Stromal cell of bone marrow (primary cell): ENCODE measurements at regions not wholly inside any gene's neighbourhood (a gene's known extent, or its start where the extent isn't known, plus 50 kb on each side); places are given as distances from the start of the nearest gene placed in this dataset.
A peak's percentile ranks its signal among the peaks of the same experiment; 100 is the strongest.

Experiments
- DNase-seq: peaks from one replicate; pipeline ENCODE4 v3.0.0-alpha.2; 2012; ENCODE audit warnings: low read depth

GRCh38 chr1:112040891-112041740, 51.6 kb upstream of the KCND3 start:
- no peak for DNase-seq

DNA sequence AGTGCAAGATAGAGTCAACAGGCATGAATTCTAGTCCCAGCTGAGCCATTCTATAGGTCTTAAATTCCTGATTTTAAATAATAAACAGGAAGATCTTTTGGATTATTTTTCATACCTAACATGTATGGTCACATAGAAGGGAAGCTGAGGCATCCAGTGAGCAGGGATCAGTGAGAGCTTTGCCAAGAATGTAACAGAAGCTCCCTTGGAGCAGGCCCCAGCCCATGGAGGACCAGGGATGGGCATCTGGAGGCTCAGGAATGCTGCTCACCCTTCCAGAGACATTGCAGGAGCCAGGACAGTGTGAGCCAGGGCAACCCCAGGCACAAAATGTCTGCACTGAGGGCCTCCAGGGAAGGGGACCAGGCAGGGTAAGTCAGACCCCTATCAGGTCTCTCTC, 54.4 kb upstream of the KCND3 start:
- no peak for DNase-seq

- DNase-seq: no peak
Measured at GRCh38 chr1:112044745-112045144, 55.3 kb upstream of the KCND3 start.

GRCh38 chr1:112046630-112047029, 57.2 kb upstream of the KCND3 start:
- no peak for DNase-seq

DNA sequence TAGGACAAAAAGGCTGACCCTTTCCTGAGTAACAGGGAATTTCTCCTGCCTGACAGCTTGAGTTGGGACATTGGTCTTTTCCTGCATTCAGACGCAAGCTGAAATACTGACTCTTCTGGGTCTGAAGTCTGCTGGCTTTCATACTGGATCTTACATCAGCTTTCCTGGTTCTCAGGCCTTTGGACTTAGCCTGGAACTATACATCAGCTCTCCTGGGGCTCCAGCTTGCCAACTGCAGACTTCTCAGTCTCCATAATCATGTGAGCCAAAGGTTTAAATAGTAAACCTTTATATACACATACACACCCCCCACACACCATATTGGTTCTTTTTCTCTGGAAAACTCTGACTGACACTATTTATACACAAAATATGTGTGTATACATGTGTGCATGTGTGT, 59.0 kb upstream of the KCND3 start:
- DNase-seq: no peak

- DNase-seq: no peak
Measured at GRCh38 chr1:112054510-112054909, 65.0 kb upstream of the KCND3 start.

- DNase-seq: no peak
Measured at GRCh38 chr1:112056354-112056753, 66.9 kb upstream of the KCND3 start.

GRCh38 chr1:112057736-112058135, 68.3 kb upstream of the KCND3 start:
- DNase-seq: no peak

DNA sequence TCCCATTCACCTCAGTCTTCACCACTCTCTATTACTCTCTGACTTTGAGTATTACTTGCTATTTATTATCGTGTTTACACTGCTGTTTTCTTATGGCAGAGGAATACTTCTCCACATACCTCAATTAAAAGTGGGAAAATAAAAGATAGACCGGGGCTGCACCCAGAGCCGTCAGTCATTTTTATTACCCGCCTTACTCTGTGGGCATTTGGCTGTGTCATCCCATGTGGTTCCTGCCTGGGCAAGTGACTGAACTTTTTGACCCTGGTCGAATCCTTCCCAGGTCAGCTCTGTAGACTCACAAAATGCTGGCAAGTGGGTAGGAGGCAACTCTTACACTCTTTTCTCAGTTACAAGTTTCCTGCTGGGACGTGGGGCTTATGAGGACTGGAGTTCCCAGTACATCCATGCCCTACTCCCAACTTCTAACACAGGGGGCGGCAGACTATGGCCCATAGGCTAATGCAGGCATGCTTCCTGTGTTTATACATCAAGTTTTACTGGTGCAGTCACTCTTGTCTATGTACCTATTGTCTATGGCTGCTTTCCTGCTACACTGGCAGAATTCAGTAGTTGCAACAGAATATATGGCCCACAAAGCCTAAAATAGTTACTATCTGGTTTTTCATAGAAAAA, 69.5 kb upstream of the KCND3 start:
- DNase-seq: no peak

DNA sequence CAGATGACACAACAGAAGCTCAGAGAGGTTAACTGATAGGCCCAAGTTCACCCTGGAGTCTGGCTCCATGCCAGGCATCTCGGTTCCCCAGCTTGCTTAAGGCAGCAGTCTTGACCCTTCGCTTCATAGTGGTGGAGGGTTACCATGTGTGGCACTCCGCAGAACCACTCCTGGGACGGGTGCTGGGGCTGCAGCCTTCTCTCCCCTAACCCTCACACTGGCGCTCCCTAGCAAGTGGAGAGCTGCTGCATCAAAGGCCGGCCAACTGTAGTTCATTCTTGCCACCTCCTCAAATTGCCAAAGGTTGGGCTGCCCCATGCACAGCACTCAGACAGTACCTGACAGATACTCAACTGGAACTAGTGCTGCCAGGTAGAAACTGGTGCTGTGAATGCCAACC, 70.2 kb upstream of the KCND3 start:
- no peak for DNase-seq

DNA sequence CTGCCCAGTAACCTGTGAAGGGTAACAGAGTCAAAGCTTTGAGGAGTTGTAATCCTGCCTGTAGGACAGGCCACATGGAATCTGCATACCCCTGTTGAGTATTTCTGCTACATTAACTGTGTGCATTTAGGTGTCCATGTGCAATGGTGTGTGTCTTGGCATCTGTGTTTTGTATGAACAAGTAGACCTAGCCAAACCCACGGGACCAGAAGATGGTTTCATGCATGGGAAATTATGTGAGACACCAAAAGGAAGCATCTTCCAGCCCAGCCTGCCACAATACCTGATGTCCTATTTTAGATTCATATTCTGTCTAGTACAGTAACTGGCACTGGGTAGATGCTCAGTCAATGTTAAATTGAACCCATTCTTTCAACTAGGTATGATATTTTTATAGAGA, 70.8 kb upstream of the KCND3 start:
- no peak for DNase-seq

DNA sequence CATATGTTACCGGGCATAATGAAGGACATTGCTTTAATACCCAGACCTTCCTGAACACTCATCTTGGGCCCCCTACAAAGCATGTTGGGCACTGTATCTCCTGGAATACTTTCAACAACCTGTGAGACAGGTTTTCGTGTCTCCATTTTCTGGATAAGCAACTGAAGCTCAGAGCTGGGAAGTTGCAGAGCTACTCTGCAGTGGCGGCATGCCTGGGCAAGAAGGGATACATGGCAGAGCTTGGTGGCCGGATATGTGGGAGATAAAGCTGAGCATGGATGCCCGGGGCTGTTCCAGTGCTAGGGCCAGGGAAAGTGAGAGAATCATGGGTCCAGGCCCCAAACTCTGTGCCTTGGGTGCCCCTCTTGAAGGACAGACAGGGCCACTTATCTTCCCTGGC, 71.6 kb upstream of the KCND3 start:
- DNase-seq: no peak

DNA sequence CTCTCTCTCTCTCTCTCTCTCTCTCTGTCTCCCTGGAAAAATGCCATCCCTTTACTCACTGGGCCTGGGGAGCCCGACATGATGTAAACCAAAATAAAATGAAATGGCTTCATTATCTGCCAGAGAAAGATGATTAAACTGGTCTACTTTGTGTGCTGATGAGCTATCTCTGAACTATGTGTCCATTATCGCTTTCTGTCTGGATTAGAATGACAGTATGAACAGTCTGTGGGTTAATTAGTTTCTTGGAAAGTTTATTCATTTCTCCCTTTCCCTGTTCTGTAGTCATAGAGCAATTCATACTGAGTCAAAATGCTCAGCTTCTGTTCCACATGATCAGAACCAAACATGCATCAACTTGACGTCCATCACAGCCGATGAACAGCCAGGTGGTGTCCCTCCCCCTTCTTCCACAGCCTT, 72.4 kb upstream of the KCND3 start:
- no peak for DNase-seq

GRCh38 chr1:112063781-112064728, 74.6 kb upstream of the KCND3 start:
- no peak for DNase-seq

- DNase-seq: no peak
Measured at GRCh38 chr1:112067989-112068388, 78.5 kb upstream of the KCND3 start.

DNA sequence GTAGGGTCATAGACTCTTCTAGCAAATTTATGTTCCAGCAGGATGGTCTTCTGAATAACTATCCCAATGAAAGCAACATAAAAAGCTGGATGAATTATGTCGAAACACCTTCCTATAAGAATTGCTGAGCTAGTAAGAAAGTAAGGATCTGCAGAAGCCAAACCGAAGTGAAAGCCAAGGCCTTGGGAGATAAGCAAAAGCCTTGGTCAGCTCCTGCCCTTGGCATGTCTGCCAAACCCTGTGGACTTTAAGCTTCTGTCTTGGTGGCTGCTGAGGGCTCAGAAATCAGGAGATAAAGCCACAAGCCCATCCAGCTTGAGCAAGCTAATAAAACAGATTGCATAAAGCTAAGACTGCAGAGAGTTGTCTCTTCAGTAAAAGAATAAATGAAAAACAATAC, 81.2 kb upstream of the KCND3 start:
- DNase-seq: no peak

DNA sequence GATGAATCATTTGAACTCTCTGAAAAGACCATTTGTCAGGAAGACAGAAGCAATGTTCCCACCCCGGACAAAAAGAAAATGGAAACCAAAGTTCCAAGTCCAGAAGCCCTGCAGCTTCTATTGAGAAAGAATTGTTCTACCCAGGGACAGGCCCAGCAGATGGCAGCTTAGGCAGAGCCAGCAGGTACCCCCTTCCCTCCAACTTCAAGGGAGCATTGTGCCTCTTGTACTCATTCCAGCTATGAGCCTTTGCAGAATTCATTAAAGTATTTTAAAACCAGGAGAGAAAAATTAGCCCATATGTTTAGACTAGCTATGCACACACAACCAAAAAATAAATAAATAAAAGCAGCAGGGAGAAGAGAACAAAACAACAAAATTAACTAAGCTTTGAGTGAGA, 85.2 kb upstream of the KCND3 start:
- DNase-seq: no peak

DNA sequence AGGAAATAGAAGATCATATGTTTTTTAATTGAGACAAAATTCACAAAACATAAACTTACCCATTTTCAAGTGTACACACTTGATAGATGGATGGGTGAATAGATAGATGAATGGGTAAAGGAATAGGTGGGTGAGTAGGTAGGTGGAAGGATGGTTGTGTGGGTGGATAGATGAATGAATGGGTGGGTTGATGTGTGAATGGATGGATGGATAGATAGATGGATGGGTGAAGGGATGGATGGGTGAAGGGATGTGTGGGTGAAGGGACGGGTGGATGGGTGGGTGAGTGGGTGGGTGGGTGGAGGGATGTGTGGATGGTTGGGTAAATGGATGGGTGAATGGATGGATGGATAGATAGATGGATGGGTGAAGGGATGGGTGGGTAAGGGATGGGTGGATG, 86.1 kb upstream of the KCND3 start:
- no peak for DNase-seq

GRCh38 chr1:112079446-112079845, 90.0 kb upstream of the KCND3 start:
- DNase-seq: no peak

DNA sequence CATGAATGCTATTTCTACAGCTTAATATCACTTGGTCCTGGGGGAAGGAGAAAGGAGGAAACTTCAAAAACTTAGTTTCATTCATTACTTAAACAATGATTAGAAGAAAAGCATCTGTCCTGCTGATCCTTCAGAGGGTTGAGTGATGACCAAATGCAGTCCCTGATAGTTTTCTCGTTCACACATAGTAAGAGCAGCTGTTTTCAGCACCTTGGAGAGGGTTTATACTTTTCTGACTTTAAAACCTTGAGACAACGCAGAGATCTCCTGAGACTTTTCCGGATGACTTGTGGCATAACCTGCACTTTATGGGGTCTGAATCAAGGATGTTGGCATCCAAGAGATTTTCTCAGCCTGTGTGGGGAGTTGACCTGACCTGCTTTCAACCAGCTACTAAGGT, 94.0 kb upstream of the KCND3 start:
- DNase-seq: peak; percentile 9

GRCh38 chr1:112092656-112093371, 103.3 kb upstream of the KCND3 start:
- DNase-seq: no peak

- no peak for DNase-seq
Measured at GRCh38 chr1:112093372-112093694, 103.9 kb upstream of the KCND3 start.
